HepG2 (cell line): ENCODE measurements at regions not wholly inside any gene's neighbourhood (a gene's known extent, or its start where the extent isn't known, plus 50 kb on each side); places are given as distances from the start of the nearest gene placed in this dataset.

Experiments used
- ATAC-seq: fragments of 200-7000 bp; cut with Tn5 transposase; 3 replicates; pipeline ENCODE4 v1.9.1; 2020; ENCODE audit warnings: mild to moderate bottlenecking, moderate library complexity
- BruUV-seq: library from RNA; stranded (reverse); fragments of 400-500 nt; replicated peaks from 2 replicates; lab custom pipeline; 2021; lab: Mats Ljungman, UMichigan
- CTCF ChIA-PET: fragments of 300-600 bp; formaldehyde crosslinking; extraction: SDS; loops from one replicate; lab custom pipeline; 2021; ENCODE audit warnings: low total read pairs, inconsistent platforms, low intra/inter-chr PET ratio; lab: Yijun Ruan, JAX
- POLR2A ChIA-PET: fragments of 350-600 bp; sonication (Branson Sonifier 250); formaldehyde crosslinking; loops from one replicate; lab custom pipeline; 2020; ENCODE audit warnings: antibody characterized with exemption, inconsistent platforms; lab: Yijun Ruan, JAX
- DNase-seq: peaks from one replicate; pipeline ENCODE4 v3.0.0-alpha.2; 2015; ENCODE audit warnings: low spot score
- FAIRE-seq: peaks from 3 replicates; lab custom pipeline; 2011; peaks lifted over from hg19 to GRCh38; lab: Jason Lieb, UNC
- H2AFZ ChIP-seq: one replicate; pipeline ENCODE4 v1.6.1; 2011; ENCODE audit warnings: low read length, inconsistent platforms
- H3K27ac ChIP-seq: fragments of 300-600 bp; 3 replicates; pipeline ENCODE4 v1.8.0; 2011; ENCODE audit warnings: mixed run types, mild to moderate bottlenecking, mixed read lengths, low read length, inconsistent platforms; ENCODE audit not compliant: insufficient read depth; ENCODE audit errors: extremely low read length
- H3K27me3 ChIP-seq, 2 experiments: fragments of 200-600 bp in 1 of 2; 2 replicates in 1 of 2; 3 replicates in 1 of 2; pipeline versions ENCODE4 v1.6.0 to v1.8.0; 2011; ENCODE audit warnings: low read length in 2 of 2, mild to moderate bottlenecking in 2 of 2, moderate library complexity in 2 of 2, inconsistent platforms in 1 of 2; ENCODE audit not compliant: insufficient read depth in 2 of 2, control insufficient read depth in 1 of 2
- H3K36me3 ChIP-seq, 2 experiments: fragments of 200-600 bp in 1 of 2; replicated peaks in 1 of 2; 2 replicates in 1 of 2; 3 replicates in 1 of 2; pipeline versions ENCODE4 v1.5.1 to v1.8.0; 2011; ENCODE audit warnings: low read length in 2 of 2, inconsistent platforms in 1 of 2; ENCODE audit not compliant: insufficient read depth in 2 of 2, control insufficient read depth in 1 of 2
- H3K4me1 ChIP-seq: 2 replicates; pipeline ENCODE4 v1.5.1; 2012; ENCODE audit warnings: low read length, inconsistent platforms; ENCODE audit not compliant: insufficient read depth
- H3K4me2 ChIP-seq: 2 replicates; pipeline ENCODE4 v1.6.0; 2011; ENCODE audit warnings: low read depth, low read length, inconsistent platforms
- H3K4me3 ChIP-seq, 3 experiments: fragments of 200-600 bp in 1 of 3; sonication (generic), shearing (Covaris generic) in 1 of 3; replicated peaks in 1 of 3; 2 replicates each; pipeline ENCODE4 v1.5.1; 2011 to 2016; ENCODE audit warnings: low read length in 3 of 3, inconsistent platforms in 2 of 3, low read depth in 2 of 3, mild to moderate bottlenecking in 2 of 3, control low read depth in 1 of 3, mixed read lengths in 1 of 3; ENCODE audit not compliant: insufficient read depth in 1 of 3
- H3K79me2 ChIP-seq: one replicate; pipeline ENCODE4 v1.6.1; 2011; ENCODE audit warnings: low read length, inconsistent platforms; ENCODE audit not compliant: insufficient read depth
- H3K9ac ChIP-seq: 2 replicates; pipeline ENCODE4 v1.6.0; 2011; ENCODE audit warnings: mild to moderate bottlenecking, low read depth, low read length, inconsistent platforms; ENCODE audit not compliant: insufficient read depth
- H3K9me3 ChIP-seq: 2 replicates; pipeline ENCODE4 v1.5.1; 2012; ENCODE audit warnings: mild to moderate bottlenecking, low read length
- H4K20me1 ChIP-seq: 2 replicates; pipeline ENCODE4 v1.6.0; 2011; ENCODE audit warnings: inconsistent platforms, mild to moderate bottlenecking, low read length, moderate library complexity; ENCODE audit not compliant: insufficient read depth
- KLF6 ChIP-seq: IDR thresholded peaks from 2 replicates; pipeline ENCODE4 v1.8.0; 2016; ENCODE audit warnings: missing biosample characterization, missing genetic modification reagents
- PHF21A ChIP-seq: sonication (generic); formaldehyde crosslinking; IDR thresholded peaks from 2 replicates; pipeline ENCODE4 v1.5.0; 2020; ENCODE audit warnings: mild to moderate bottlenecking, missing genetic modification reagents
- POGZ ChIP-seq: sonication (generic); formaldehyde crosslinking; IDR thresholded peaks from 2 replicates; pipeline ENCODE4 v1.4.0; 2020; ENCODE audit warnings: mild to moderate bottlenecking, missing genetic modification reagents
- RNF2 ChIP-seq: fragments of 450-650 bp; conservative IDR thresholded peaks from 2 replicates; pipeline ENCODE4 v1.6.1; 2016; ENCODE audit warnings: low read depth
- ZEB1 ChIP-seq: IDR thresholded peaks from 2 replicates; pipeline ENCODE4 v1.6.1; 2012; ENCODE audit warnings: mild to moderate bottlenecking, low read depth, inconsistent platforms; ENCODE audit not compliant: insufficient replicate concordance
- ZNF558 ChIP-seq: sonication (generic); formaldehyde crosslinking; IDR thresholded peaks from 2 replicates; pipeline ENCODE4 v1.9.0; 2022; ENCODE audit warnings: mild to moderate bottlenecking, missing genetic modification reagents, borderline replicate concordance
- ZNF891 ChIP-seq: sonication (generic); formaldehyde crosslinking; IDR thresholded peaks from 2 replicates; pipeline ENCODE4 v1.5.0; 2020; ENCODE audit warnings: mild to moderate bottlenecking, missing genetic modification reagents
- WGBS: methylation state at CpG from one replicate; pipeline ENCODE4 v1.1.6; 2017; ENCODE audit warnings: low lambda C conversion rate; 5-methylcytosine and 5-hydroxymethylcytosine counted together
- in situ Hi-C: cut with HindIII; loops from 2 replicates; pipeline ENCODE4 v1.10.0; 2017; ENCODE audit warnings: low pct_unique_long_range_greater_than_20kb; ENCODE audit not compliant: extremely low pct_ligation_motif_present
- intact Hi-C: fragments of 100-400 bp; cut with micrococcal nuclease; formaldehyde crosslinking; loops from one replicate; pipeline ENCODE4 v1.10.0; 2022; ENCODE audit not compliant: unreplicated experiment
- TF ChIP-seq, protein P1 (sequence below): sonication (generic); formaldehyde crosslinking; IDR thresholded peaks from one replicate; pipeline ENCODE4 v1.5.1; 2020; ENCODE audit warnings: mild to moderate bottlenecking, missing genetic modification reagents; ENCODE audit errors: not compliant biosample characterization
- TF ChIP-seq, protein P2 (sequence below): IDR thresholded peaks from 2 replicates; pipeline ENCODE4 v1.6.1; 2016; ENCODE audit warnings: low read depth
- TF ChIP-seq, protein P3 (sequence below): IDR thresholded peaks from 2 replicates; pipeline ENCODE4 v1.6.1; 2016; ENCODE audit warnings: missing compliant biosample characterization, missing genetic modification reagents, borderline replicate concordance
- TF ChIP-seq, protein P4 (sequence below): sonication (generic); formaldehyde crosslinking; IDR thresholded peaks from 2 replicates; pipeline ENCODE4 v1.5.1; 2020; ENCODE audit warnings: missing genetic modification reagents, mild to moderate bottlenecking, borderline replicate concordance

DNA sequence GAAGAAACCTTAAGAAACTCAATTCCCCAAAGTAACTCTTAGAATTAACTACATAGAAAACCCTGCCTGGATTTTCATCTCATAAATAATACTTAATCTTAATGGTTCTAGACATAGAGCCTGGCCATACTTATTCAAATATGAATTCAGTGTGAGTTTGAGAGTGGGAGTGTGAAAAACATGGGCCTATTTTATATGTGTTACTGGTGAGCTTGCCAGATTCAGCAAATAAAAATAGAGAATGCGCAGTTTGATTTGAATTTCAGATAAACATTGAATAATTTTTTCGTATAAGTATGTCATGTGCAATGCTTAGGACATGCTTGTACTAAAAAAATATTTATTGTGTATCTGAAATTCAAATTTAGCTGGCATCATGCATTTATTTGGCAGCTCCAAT, 473.9 kb upstream of the FZD8 start:
- Histone ChIP-seq H2AFZ (no peak overlapping the region), H3K4me1 (no peaks in the 10 kb centered on the region), H3K36me3 (no peaks in the 10 kb centered on the region), H4K20me1 (no peaks in the 10 kb centered on the region), H3K27me3 (no peaks in the 10 kb centered on the region), H3K9ac (no peak overlapping the region), H3K9me3 (no peaks in the 10 kb centered on the region), H3K4me2 (no peak overlapping the region), H3K79me2 (no peaks in the 10 kb centered on the region), H3K27ac (no peak overlapping the region), H3K4me3 (no peak overlapping the region)
- FAIRE-seq (no peak), DNase-seq (no peak), ATAC-seq (no peak)
- TF ChIP-seq KLF6 (CRISPR knock-in tag) (no peak), ZNF558 (CRISPR knock-in tag) (no peak), ZEB1 (no peak), RNF2 (no peak), PHF21A (no peak), POGZ (CRISPR knock-in tag) (no peak), ZNF891 (CRISPR knock-in tag) (no peak)
- TF ChIP-seq, protein P1, sequence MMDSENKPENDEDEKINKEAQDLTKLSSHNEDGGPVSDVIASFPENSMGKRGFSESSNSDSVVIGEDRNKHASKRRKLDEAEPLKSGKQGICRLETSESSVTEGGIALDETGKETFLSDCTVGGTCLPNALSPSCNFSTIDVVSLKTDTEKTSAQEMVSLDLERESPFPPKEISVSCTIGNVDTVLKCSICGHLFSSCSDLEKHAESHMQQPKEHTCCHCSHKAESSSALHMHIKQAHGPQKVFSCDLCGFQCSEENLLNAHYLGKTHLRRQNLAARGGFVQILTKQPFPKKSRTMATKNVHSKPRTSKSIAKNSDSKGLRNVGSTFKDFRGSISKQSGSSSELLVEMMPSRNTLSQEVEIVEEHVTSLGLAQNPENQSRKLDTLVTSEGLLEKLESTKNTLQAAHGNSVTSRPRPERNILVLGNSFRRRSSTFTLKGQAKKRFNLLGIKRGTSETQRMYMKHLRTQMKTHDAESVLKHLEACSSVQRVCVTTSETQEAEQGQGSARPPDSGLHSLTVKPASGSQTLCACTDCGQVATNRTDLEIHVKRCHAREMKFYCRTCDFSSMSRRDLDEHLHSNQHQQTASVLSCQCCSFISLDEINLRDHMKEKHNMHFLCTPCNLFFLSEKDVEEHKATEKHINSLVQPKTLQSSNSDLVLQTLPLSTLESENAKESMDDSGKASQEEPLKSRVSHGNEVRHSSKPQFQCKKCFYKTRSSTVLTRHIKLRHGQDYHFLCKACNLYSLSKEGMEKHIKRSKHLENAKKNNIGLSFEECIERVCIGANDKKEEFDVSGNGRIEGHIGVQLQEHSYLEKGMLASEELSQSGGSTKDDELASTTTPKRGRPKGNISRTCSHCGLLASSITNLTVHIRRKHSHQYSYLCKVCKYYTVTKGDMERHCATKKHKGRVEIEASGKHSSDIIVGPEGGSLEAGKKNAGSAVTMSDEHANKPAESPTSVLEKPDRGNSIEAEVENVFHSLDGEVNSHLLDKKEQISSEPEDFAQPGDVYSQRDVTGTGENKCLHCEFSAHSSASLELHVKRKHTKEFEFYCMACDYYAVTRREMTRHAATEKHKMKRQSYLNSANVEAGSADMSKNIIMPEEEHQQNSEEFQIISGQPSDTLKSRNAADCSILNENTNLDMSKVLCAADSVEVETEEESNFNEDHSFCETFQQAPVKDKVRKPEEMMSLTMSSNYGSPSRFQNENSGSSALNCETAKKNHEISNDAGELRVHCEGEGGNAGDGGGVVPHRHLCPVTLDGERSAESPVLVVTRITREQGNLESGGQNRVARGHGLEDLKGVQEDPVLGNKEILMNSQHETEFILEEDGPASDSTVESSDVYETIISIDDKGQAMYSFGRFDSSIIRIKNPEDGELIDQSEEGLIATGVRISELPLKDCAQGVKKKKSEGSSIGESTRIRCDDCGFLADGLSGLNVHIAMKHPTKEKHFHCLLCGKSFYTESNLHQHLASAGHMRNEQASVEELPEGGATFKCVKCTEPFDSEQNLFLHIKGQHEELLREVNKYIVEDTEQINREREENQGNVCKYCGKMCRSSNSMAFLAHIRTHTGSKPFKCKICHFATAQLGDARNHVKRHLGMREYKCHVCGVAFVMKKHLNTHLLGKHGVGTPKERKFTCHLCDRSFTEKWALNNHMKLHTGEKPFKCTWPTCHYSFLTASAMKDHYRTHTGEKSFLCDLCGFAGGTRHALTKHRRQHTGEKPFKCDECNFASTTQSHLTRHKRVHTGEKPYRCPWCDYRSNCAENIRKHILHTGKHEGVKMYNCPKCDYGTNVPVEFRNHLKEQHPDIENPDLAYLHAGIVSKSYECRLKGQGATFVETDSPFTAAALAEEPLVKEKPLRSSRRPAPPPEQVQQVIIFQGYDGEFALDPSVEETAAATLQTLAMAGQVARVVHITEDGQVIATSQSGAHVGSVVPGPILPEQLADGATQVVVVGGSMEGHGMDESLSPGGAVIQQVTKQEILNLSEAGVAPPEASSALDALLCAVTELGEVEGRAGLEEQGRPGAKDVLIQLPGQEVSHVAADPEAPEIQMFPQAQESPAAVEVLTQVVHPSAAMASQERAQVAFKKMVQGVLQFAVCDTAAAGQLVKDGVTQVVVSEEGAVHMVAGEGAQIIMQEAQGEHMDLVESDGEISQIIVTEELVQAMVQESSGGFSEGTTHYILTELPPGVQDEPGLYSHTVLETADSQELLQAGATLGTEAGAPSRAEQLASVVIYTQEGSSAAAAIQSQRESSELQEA = no peak
- TF ChIP-seq, protein P2, sequence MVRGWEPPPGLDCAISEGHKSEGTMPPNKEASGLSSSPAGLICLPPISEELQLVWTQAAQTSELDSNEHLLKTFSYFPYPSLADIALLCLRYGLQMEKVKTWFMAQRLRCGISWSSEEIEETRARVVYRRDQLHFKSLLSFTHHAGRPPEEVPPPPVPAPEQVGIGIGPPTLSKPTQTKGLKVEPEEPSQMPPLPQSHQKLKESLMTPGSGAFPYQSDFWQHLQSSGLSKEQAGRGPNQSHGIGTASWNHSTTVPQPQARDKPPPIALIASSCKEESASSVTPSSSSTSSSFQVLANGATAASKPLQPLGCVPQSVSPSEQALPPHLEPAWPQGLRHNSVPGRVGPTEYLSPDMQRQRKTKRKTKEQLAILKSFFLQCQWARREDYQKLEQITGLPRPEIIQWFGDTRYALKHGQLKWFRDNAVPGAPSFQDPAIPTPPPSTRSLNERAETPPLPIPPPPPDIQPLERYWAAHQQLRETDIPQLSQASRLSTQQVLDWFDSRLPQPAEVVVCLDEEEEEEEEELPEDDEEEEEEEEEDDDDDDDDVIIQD (CRISPR knock-in tag) = no peak
- TF ChIP-seq, protein P3, sequence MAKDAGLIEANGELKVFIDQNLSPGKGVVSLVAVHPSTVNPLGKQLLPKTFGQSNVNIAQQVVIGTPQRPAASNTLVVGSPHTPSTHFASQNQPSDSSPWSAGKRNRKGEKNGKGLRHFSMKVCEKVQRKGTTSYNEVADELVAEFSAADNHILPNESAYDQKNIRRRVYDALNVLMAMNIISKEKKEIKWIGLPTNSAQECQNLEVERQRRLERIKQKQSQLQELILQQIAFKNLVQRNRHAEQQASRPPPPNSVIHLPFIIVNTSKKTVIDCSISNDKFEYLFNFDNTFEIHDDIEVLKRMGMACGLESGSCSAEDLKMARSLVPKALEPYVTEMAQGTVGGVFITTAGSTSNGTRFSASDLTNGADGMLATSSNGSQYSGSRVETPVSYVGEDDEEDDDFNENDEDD (CRISPR knock-in tag) = no peak
- TF ChIP-seq, protein P4, sequence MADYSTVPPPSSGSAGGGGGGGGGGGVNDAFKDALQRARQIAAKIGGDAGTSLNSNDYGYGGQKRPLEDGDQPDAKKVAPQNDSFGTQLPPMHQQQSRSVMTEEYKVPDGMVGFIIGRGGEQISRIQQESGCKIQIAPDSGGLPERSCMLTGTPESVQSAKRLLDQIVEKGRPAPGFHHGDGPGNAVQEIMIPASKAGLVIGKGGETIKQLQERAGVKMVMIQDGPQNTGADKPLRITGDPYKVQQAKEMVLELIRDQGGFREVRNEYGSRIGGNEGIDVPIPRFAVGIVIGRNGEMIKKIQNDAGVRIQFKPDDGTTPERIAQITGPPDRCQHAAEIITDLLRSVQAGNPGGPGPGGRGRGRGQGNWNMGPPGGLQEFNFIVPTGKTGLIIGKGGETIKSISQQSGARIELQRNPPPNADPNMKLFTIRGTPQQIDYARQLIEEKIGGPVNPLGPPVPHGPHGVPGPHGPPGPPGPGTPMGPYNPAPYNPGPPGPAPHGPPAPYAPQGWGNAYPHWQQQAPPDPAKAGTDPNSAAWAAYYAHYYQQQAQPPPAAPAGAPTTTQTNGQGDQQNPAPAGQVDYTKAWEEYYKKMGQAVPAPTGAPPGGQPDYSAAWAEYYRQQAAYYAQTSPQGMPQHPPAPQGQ (CRISPR knock-in tag) = no peak
- intact Hi-C loops (no loop called here), in situ Hi-C loops (no loop called here)
- no TSS peak for BruUV-seq
- WGBS = 51% methylated on average over 2 of the region's 2 CpGs
- POLR2A ChIA-PET = no interaction called here
- CTCF ChIA-PET = no interaction called here
